ENCODE measurements at regions not wholly inside any gene's neighbourhood (a gene's known extent, or its start where the extent isn't known, plus 50 kb on each side); places are given as distances from the start of the nearest gene placed in this dataset.

DNA sequence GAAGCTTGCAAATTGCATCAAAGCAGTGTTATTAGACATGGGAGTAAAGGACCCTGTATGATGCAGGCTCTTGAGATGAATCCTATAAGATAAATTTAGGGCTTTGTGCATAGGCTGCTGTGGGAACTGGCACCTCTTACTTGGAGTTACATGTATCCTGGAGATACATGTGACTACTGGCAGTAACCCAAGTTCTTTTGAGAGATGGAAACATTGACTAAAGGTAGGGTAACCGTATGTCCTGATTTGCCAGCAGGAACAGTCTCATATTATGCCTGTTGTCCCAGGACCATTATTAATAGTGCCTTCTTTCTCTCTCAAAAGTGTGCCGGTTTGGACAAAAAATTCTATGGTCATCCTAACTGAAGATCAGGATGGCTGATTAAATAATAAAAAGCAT is 195.4 kb downstream of the LACC1 start:
- intact Hi-C loops (cut with DNase I; ENCODE audit: low total_unique reads) = no loop called here
- Histone ChIP-seq H3K36me3 (no peaks in the 10 kb centered on the region), H3K4me3 (no peak overlapping the region), H3K27me3 (no peaks in the 10 kb centered on the region), H3K4me1 (no peaks in the 10 kb centered on the region), H3K27ac (no peak overlapping the region), H3K9me3 (peaks cover 0 to 8% of the 10 kb centered on the region in 2 donors)
- no peak for DNase-seq
- TF ChIP-seq POLR2A (IDR thresholded peaks at IDR 0.05) = no peak
- TF ChIP-seq, protein P1, sequence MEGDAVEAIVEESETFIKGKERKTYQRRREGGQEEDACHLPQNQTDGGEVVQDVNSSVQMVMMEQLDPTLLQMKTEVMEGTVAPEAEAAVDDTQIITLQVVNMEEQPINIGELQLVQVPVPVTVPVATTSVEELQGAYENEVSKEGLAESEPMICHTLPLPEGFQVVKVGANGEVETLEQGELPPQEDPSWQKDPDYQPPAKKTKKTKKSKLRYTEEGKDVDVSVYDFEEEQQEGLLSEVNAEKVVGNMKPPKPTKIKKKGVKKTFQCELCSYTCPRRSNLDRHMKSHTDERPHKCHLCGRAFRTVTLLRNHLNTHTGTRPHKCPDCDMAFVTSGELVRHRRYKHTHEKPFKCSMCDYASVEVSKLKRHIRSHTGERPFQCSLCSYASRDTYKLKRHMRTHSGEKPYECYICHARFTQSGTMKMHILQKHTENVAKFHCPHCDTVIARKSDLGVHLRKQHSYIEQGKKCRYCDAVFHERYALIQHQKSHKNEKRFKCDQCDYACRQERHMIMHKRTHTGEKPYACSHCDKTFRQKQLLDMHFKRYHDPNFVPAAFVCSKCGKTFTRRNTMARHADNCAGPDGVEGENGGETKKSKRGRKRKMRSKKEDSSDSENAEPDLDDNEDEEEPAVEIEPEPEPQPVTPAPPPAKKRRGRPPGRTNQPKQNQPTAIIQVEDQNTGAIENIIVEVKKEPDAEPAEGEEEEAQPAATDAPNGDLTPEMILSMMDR (IDR thresholded peaks at IDR 0.05) = no peak

DNA sequence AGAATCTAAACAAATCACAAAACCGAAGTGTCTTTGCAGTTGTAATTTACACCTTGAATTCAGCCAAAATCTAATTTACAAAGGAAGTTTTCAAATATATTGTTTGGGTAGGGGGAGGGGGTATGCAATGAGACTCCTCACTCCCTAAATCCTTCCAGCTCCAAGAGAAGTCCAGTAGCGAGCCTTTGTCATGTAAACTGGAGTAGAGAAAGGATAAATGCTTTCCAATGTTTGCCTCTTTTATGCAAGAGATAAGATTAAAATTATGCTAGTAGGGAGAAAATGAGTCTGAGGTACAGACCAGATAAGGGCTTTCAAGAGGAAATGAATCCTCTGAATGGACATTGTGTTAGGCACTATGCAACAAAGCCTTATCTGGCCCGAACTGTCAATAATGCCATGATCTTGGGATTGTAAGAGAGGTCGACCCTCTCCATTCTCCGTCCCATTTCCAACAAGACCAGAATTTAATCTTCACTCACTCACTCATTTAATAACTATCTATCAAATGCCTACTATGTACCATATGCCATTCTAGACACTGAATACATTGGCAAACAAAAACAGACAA is 199.2 kb downstream of the LACC1 start:
- no peak for DNase-seq
- Histone ChIP-seq H3K9me3 (no peaks in the 10 kb centered on the region), H3K27me3 (no peaks in the 10 kb centered on the region), H3K4me1 (no peaks in the 10 kb centered on the region), H3K4me3 (no peak overlapping the region), H3K27ac (no peak overlapping the region), H3K36me3 (no peaks in the 10 kb centered on the region)
- no peak for TF ChIP-seq POLR2A (IDR thresholded peaks at IDR 0.05)
- TF ChIP-seq, protein P1 (IDR thresholded peaks at IDR 0.05) = no peak
- intact Hi-C loops (cut with DNase I; ENCODE audit: low total_unique reads) = no loop called here

DNA sequence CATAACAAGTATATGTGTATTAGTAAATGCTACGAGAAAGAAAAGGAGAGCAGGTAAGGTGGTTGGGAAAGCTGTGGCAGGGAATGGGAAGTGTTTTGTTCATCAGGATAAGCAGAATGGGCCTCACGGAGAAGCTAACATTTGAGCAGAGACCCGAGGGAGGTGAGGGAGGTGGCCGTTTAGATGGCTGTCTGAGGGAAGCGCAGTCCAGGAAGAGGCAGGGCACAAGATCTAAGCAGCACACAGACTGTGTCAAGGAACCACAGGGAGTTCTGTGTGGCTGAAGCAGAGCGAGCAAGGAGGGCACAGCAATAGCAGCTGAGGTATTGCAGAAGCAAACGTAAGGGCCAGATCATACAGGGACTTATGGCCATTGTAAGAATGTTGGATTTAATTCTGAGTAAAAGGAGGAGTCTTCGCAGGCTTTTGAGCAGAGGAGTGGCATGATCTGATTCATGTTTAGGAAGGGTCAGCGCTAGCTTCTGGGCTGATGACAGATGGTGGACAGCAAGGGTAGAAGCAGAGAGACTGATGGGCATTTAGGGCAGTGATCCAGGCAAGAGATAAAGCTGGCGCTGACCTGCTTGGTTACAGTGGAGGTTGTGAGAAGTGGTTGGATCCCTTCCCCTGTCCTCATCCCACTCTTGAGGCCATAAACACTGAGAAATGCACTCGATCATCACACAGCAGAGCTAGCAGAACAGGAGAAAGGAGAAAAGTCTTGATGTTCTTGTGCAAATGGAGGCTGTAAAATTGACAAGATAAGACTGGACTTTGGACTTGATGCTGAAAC is 199.9 kb downstream of the LACC1 start:
- Histone ChIP-seq H3K27me3 (no peaks in the 10 kb centered on the region), H3K27ac (no peak overlapping the region), H3K4me1 (no peaks in the 10 kb centered on the region), H3K36me3 (no peaks in the 10 kb centered on the region), H3K4me3 (no peak overlapping the region), H3K9me3 (no peaks in the 10 kb centered on the region)
- TF ChIP-seq, protein P1 (IDR thresholded peaks at IDR 0.05) = no peak
- TF ChIP-seq POLR2A (IDR thresholded peaks at IDR 0.05) = no peak
- intact Hi-C loops (cut with DNase I; ENCODE audit: low total_unique reads) = no loop called here
- DNase-seq = no peak

DNA sequence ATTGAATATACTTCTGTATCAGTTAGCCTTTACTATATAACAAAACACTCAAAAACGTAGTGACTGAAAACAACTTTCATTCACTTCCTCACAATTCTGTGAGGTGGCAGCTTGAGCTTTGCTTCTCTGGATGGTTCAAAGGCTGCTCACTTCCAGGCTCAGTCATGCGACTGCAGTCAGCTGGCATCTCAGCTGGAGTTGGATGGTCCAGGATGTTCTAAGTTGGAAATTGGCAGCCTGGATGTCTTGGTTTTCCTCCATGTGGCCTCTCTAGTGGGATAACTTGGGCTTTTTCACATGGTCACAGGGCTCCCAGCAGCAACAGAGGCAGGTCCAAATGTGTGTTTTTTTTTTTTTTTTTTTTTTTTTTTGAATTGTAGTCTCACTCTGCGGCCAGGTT is 204.4 kb downstream of the LACC1 start:
- Histone ChIP-seq H3K27ac (no peak overlapping the region), H3K9me3 (no peaks in the 10 kb centered on the region), H3K4me3 (no peak overlapping the region), H3K27me3 (no peaks in the 10 kb centered on the region), H3K36me3 (no peaks in the 10 kb centered on the region), H3K4me1 (no peaks in the 10 kb centered on the region)
- no peak for TF ChIP-seq POLR2A (IDR thresholded peaks at IDR 0.05)
- TF ChIP-seq, protein P1 (IDR thresholded peaks at IDR 0.05) = no peak
- no peak for DNase-seq
- intact Hi-C loops (cut with DNase I; ENCODE audit: low total_unique reads) = no loop called here

DNA sequence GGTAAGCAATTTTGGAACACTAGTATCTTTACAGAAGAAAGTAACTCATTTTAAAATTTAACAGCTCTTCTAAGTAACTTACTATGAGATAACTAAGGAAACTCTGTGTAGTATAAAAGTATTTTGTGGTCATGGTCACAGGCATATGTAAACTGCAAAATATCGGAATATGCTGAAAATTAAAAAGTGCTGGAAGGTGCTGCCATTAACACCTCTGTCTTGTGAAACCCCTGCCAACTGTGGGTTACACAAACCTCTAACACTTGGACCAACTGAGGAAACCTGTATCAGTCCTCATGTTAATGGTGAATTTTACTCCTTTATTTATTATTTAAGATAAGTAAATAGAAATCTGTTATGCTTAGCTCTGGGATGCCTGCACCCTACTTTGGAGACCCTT is 206.7 kb downstream of the LACC1 start:
- no peak for DNase-seq
- intact Hi-C loops (cut with DNase I; ENCODE audit: low total_unique reads) = no loop called here
- no peak overlapping the region for H3K27ac ChIP-seq
- no peaks in the 10 kb centered on the region for H3K9me3 ChIP-seq
- TF ChIP-seq, protein P1 (IDR thresholded peaks at IDR 0.05) = no peak
- no peak for TF ChIP-seq POLR2A (IDR thresholded peaks at IDR 0.05)
- no peaks in the 10 kb centered on the region for H3K36me3 ChIP-seq
- H3K4me1 ChIP-seq = no peaks in the 10 kb centered on the region
- H3K4me3 ChIP-seq = no peak overlapping the region
- H3K27me3 ChIP-seq = no peaks in the 10 kb centered on the region

Data from uterus (tissue), 3 donors.